Adrenal gland (tissue), 9 donors: ENCODE measurements at regions not wholly inside any gene's neighbourhood (a gene's known extent, or its start where the extent isn't known, plus 50 kb on each side); places are given as distances from the start of the nearest gene placed in this dataset.

Source experiments
- DNase-seq, 7 donors: peaks; one replicate each; pipeline ENCODE4 v3.0.0-alpha.2; 2019 to 2020
- H3K27ac ChIP-seq, 5 donors: fragments of 200-600 bp; sonication (generic) in 4 of 5; 1 replicate in 3 of 5; 2 replicates in 2 of 5; pipeline versions ENCODE4 v1.5.1 to v1.8.0; 2016 to 2020; ENCODE audit warnings: mild to moderate bottlenecking in 1 of 5
- H3K27me3 ChIP-seq: fragments of 200-600 bp; 2 replicates; pipeline ENCODE4 v1.8.0; 2021
- H3K36me3 ChIP-seq, 2 donors: fragments of 200-600 bp; replicated peaks in 1 of 2; 1 replicate in 1 of 2; 2 replicates in 1 of 2; pipeline versions ENCODE4 v1.5.1 to v1.8.0; 2018 to 2022
- H3K4me1 ChIP-seq, 2 donors: fragments of 200-600 bp; replicated peaks in 1 of 2; 1 replicate in 1 of 2; 2 replicates in 1 of 2; pipeline versions ENCODE4 v1.5.1 to v1.8.0; 2018 to 2021
- H3K4me3 ChIP-seq, 4 donors: fragments of 200-600 bp; sonication (generic) in 3 of 4; one replicate each; pipeline ENCODE4 v1.5.1; 2016 to 2018
- H3K9me3 ChIP-seq, 3 donors: fragments of 200-600 bp; sonication (generic) in 1 of 3; replicated peaks in 1 of 3; 1 replicate in 2 of 3; 2 replicates in 1 of 3; pipeline versions ENCODE4 v1.5.1 to v1.8.0; 2016 to 2021
- POLR2A ChIP-seq, 2 donors: fragments of 450-650 bp; IDR thresholded peaks; one replicate each; pipeline ENCODE4 v1.6.1; 2017; ENCODE audit warnings: antibody characterized with exemption in 2 of 2, mild to moderate bottlenecking in 2 of 2, moderate library complexity in 1 of 2
- WGBS, 4 donors: extraction: QIAGEN DNeasy Blood & Tissue Kit in 2 of 4; methylation state at CpG; one replicate each; pipeline versions ENCODE4 v1.1.5 to v1.1.7; 2013 to 2017; 5-methylcytosine and 5-hydroxymethylcytosine counted together
- intact Hi-C, 2 donors: fragments of 100-400 bp; cut with DNase I; formaldehyde crosslinking; loops; one replicate each; pipeline versions ENCODE4 v1.14.1 to v1.15.0; 2022 to 2023
- TF ChIP-seq, protein P1 (sequence below), 6 experiments: fragments of 450-650 bp in 4 of 6; fragments of 200-600 bp in 2 of 6; sonication (generic) in 1 of 6; IDR thresholded peaks; 1 replicate in 5 of 6; 2 replicates in 1 of 6; pipeline versions ENCODE4 v1.5.1 to v1.8.0; 2016 to 2021; ENCODE audit warnings: antibody characterized with exemption in 6 of 6, mild to moderate bottlenecking in 2 of 6, moderate library complexity in 1 of 6
- donor health status: healthy with polysubstance abuse.
- donor health status: Bipolar disorder and iron deficiency.
- donor health status: DM: yes; HTN: yes; CAD: no.
- donor health status: DM: no; HTN: no; CAD: no.
- donor health status: DM: no; HTN: no; CAD: no.

DNA sequence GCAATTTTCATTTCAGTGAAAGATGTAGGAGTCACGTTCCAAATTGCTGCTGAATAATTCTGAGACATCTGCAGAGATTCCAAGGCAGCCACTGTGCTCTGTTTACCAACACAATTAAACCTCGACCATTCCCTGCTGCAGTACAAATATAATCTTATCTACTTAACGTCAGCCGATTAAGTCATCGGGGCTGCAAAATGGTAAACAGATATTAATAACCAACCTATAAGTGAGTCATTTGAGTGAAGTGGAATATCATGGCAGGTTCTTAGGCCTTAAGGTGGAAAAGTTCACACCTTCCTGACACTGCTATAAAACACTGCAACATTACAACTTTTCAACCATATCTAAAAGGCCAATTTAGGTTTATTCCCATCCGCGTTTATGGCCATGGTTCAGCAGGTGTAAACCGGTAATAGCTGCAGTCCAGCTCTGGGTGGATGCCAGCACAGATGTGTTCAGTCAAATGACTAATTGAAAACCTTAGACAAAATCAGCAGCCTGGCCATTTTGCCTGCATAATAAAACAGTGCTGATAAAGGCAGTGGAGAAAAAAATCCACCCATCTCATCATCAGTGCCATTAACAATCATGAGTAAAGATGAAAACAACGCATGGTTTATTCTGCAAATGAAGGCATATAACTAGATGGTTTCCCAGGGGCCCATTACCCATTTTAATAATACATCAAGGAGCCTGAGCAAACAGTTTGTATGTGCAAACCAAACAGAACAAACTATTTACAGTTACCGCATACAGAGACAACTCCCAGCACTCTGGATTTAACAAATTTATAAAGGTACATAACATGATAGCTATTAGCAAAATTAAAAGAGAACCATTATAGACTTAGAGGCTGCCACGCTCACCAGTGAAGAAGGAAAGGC is 202.9 kb upstream of the IRX3 start:
- Histone ChIP-seq H3K27ac (no peak overlapping the region), H3K27me3 (no peaks in the 10 kb centered on the region), H3K9me3 (no peaks in the 10 kb centered on the region), H3K4me3 (no peak overlapping the region), H3K4me1 (no peaks in the 10 kb centered on the region), H3K36me3 (no peaks in the 10 kb centered on the region)
- WGBS, 4 donors: 61 to 64% (median 63%) methylated on average over 11 of the region's 11 CpGs
- TF ChIP-seq POLR2A (IDR thresholded peaks at IDR 0.05): no peak
- TF ChIP-seq, protein P1, sequence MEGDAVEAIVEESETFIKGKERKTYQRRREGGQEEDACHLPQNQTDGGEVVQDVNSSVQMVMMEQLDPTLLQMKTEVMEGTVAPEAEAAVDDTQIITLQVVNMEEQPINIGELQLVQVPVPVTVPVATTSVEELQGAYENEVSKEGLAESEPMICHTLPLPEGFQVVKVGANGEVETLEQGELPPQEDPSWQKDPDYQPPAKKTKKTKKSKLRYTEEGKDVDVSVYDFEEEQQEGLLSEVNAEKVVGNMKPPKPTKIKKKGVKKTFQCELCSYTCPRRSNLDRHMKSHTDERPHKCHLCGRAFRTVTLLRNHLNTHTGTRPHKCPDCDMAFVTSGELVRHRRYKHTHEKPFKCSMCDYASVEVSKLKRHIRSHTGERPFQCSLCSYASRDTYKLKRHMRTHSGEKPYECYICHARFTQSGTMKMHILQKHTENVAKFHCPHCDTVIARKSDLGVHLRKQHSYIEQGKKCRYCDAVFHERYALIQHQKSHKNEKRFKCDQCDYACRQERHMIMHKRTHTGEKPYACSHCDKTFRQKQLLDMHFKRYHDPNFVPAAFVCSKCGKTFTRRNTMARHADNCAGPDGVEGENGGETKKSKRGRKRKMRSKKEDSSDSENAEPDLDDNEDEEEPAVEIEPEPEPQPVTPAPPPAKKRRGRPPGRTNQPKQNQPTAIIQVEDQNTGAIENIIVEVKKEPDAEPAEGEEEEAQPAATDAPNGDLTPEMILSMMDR (IDR thresholded peaks at IDR 0.05): no peak
- intact Hi-C loops: loop anchor here in 1 of 2 donors (10.0 kb wide), 1 partner anchor 65 kb away; no protein-coding TSS in a partner anchor
- DNase-seq: no peak

DNA sequence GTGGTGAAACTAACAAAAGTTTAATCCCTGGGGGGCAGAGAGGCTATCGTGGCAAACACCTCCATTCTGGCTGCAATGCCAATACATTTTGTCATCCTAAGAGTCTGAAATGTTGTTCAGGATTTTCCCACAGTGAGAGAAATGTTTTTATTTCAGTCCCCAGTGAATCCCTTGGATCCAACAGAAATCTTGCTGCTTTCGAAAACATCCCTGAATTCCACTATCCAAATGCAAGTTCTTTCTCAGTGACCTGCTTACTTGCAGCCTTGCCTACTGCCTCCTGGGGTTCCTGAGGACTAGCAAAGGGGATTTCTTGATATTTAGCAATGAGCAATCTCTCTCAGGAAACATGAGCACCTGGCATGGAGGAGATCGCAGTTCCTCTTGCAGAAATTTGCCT is 202.1 kb upstream of the IRX3 start:
- WGBS, 4 donors: 77 to 81% (median 78%) methylated on average over 3 of the region's 3 CpGs
- Histone ChIP-seq H3K9me3 (no peaks in the 10 kb centered on the region), H3K27me3 (no peaks in the 10 kb centered on the region), H3K36me3 (no peaks in the 10 kb centered on the region), H3K27ac (no peak overlapping the region), H3K4me3 (no peak overlapping the region), H3K4me1 (no peaks in the 10 kb centered on the region)
- TF ChIP-seq, protein P1 (IDR thresholded peaks at IDR 0.05): no peak
- no peak for TF ChIP-seq POLR2A (IDR thresholded peaks at IDR 0.05)
- no peak for DNase-seq
- intact Hi-C loops: loop anchor here in 1 of 2 donors (10.0 kb wide), 1 partner anchor 64 kb away; no protein-coding TSS in a partner anchor

DNA sequence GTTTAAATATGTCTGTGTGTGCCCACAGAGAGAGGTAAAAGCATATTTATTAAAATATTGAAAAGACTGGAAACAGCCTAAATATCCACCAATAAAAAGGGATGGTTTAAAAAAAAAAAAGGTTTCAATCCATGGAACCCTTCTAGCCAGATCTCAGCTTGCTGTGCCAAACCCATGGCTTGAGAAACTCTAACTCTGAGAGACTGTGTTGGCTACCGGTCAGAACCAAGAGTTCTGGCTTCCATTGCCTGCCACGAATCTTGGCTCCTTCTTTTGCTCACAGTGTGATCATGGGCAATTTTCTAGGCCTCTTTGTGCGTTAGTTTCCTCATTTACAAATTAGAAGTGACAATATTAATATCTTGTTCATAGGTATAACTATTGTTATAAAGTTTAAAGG is 201.3 kb upstream of the IRX3 start:
- H3K36me3 ChIP-seq: no peaks in the 10 kb centered on the region
- no peaks in the 10 kb centered on the region for H3K9me3 ChIP-seq
- no peaks in the 10 kb centered on the region for H3K4me1 ChIP-seq
- intact Hi-C loops: loop anchor here in 1 of 2 donors (10.0 kb wide), 1 partner anchor 63 kb away; no protein-coding TSS in a partner anchor
- no peak for DNase-seq
- no peak for TF ChIP-seq POLR2A (IDR thresholded peaks at IDR 0.05)
- TF ChIP-seq, protein P1 (IDR thresholded peaks at IDR 0.05): no peak
- no peak overlapping the region for H3K4me3 ChIP-seq
- H3K27me3 ChIP-seq: no peaks in the 10 kb centered on the region
- WGBS, 4 donors: 65 to 89% (median 77%) methylated on average over 3 of the region's 3 CpGs
- H3K27ac ChIP-seq: no peak overlapping the region

DNA sequence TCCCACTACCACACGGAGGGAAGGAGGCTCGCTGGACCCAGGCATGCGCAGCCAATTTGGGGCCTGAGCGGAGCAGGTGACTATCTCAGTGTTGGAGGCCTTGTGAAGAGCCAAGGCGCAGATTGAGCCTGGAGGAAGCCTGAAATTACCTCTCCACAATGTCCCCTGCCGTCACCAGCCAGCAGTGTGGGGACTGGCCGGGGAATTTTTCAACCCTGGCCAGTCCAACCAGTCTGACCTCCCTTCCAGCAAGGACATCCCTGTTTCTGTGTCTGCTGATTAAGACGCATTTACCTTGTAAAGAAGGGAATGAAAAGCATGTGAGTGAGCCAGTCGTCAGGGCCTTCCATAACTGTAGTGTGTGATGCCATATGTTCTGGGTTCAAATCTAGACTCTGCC is 198.1 kb upstream of the IRX3 start:
- TF ChIP-seq, protein P1 (IDR thresholded peaks at IDR 0.05): no peak
- TF ChIP-seq POLR2A (IDR thresholded peaks at IDR 0.05): no peak
- H3K27ac ChIP-seq: no peak overlapping the region
- WGBS, 4 donors: 87 to 96% (median 88%) methylated on average over 9 of the region's 9 CpGs
- no peaks in the 10 kb centered on the region for H3K36me3 ChIP-seq
- no peak overlapping the region for H3K4me3 ChIP-seq
- H3K4me1 ChIP-seq: no peaks in the 10 kb centered on the region
- DNase-seq: no peak
- intact Hi-C loops: loop anchor here in 1 of 2 donors (10.0 kb wide), 1 partner anchor 60 kb away; no protein-coding TSS in a partner anchor
- no peaks in the 10 kb centered on the region for H3K27me3 ChIP-seq
- no peaks in the 10 kb centered on the region for H3K9me3 ChIP-seq
